ENCODE measurements at regions not wholly inside any gene's neighbourhood (a gene's known extent, or its start where the extent isn't known, plus 50 kb on each side); places are given as distances from the start of the nearest gene placed in this dataset.

DNA sequence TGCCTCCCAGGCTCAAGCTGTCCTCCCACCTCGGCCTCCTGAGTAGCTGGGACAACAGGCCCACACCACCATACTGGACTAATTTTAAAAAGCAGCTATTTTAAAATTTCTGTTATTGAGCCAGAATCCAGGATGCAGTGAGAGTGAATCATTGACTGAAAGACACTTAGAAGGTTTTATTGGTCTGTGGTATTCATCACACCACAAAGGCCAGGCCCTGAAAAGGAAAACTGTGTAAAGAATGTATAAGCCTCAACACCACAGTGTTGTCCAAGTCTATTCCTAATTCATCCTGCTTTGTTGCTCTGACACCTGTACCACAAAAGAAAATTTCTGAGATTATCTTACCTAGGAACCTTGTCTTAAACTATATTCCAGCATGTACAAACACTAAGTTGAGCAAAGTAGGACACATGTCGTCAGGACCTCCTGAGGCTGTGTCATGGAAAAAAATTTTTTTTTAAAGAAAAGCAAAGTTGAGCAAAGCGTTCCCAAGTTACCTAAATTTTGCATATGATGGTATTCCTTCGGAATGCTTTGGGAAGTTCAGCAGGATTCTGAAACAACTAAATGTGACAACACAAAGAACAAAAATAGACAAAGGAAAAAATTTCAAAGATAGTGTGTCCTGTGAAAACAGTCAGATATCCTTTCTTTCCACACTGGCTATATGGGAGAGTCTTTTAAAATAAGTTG, 129.6 kb upstream of the MKLN1 start:
- H3K4me3 ChIP-seq (ENCODE audit: low read depth, low read length): no peak overlapping the region
- no peaks in the 10 kb centered on the region; the same call in 1 of the 2 replicates for H3K9me3 ChIP-seq
- H3K27me3 Mint-ChIP-seq (ENCODE audit: insufficient read depth, unreplicated experiment): peaks cover 3% of the 10 kb centered on the region
- H3K4me1 Mint-ChIP-seq (ENCODE audit: low read depth, unreplicated experiment): no peaks in the 10 kb centered on the region
- no TSS peak for BruUV-seq (replicated peaks)
- H3K4me1 ChIP-seq: no peaks in the 10 kb centered on the region
- POLR2A ChIA-PET: interaction anchor here (0.7 kb wide), 1 partner anchor 350 kb away, joined by 3 read pairs; no protein-coding TSS in a partner anchor
- no peaks in the 10 kb centered on the region for H3K36me3 Mint-ChIP-seq (ENCODE audit: insufficient read depth, unreplicated experiment)
- no peak overlapping the region for H3K4me3 Mint-ChIP-seq (ENCODE audit: unreplicated experiment)
- no peaks in the 10 kb centered on the region for H3K27me3 ChIP-seq (replicated peaks; ENCODE audit: control insufficient read depth, insufficient read depth, low read length)
- no peak for DNase-seq
- CTCF ChIA-PET: no interaction called here
- H3K27ac Mint-ChIP-seq (ENCODE audit: unreplicated experiment): no peak overlapping the region
- no peaks in the 10 kb centered on the region for H3K9me3 Mint-ChIP-seq (ENCODE audit: unreplicated experiment)
- intact Hi-C loops (cut with micrococcal nuclease; ENCODE audit: unreplicated experiment): no loop called here
- TF ChIP-seq, protein P1, sequence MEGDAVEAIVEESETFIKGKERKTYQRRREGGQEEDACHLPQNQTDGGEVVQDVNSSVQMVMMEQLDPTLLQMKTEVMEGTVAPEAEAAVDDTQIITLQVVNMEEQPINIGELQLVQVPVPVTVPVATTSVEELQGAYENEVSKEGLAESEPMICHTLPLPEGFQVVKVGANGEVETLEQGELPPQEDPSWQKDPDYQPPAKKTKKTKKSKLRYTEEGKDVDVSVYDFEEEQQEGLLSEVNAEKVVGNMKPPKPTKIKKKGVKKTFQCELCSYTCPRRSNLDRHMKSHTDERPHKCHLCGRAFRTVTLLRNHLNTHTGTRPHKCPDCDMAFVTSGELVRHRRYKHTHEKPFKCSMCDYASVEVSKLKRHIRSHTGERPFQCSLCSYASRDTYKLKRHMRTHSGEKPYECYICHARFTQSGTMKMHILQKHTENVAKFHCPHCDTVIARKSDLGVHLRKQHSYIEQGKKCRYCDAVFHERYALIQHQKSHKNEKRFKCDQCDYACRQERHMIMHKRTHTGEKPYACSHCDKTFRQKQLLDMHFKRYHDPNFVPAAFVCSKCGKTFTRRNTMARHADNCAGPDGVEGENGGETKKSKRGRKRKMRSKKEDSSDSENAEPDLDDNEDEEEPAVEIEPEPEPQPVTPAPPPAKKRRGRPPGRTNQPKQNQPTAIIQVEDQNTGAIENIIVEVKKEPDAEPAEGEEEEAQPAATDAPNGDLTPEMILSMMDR (IDR thresholded peaks at IDR 0.05; ENCODE audit: insufficient read depth in 1 of 2, low read depth in 1 of 2, low read length in 1 of 2, severe bottlenecking in 1 of 2, unreplicated experiment in 1 of 2): no peak
- no peaks in the 10 kb centered on the region for H3K36me3 ChIP-seq (ENCODE audit: control insufficient read depth, insufficient read depth, low read length)

DNA sequence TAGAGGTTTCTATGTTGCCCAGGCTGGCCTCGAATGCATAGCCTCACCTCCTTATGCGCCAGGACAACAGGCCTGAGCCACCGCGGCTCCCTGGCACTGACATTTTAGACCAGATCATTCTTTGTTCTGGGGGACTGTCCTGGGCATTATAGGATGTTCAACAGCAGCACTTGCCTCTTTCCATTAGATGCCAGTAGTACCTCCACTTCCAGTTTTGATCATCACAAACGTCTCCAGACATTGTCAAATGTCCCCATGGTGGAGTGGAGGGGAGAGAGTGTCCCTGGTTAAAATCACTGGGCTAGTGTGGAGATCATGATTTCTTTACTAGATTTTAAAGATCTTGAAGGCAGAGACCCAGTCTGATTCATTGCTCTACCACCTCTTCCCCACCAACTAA, 125.2 kb upstream of the MKLN1 start:
- intact Hi-C loops (cut with micrococcal nuclease; ENCODE audit: unreplicated experiment): no loop called here
- Mint-ChIP-seq H3K9me3 (ENCODE audit: unreplicated experiment) (no peaks in the 10 kb centered on the region), H3K27ac (ENCODE audit: unreplicated experiment) (no peak overlapping the region), H3K4me1 (ENCODE audit: low read depth, unreplicated experiment) (no peaks in the 10 kb centered on the region), H3K27me3 (ENCODE audit: insufficient read depth, unreplicated experiment) (peaks cover 3% of the 10 kb centered on the region), H3K4me3 (ENCODE audit: unreplicated experiment) (no peak overlapping the region), H3K36me3 (ENCODE audit: insufficient read depth, unreplicated experiment) (no peaks in the 10 kb centered on the region)
- DNase-seq: no peak
- ChIA-PET CTCF (no interaction called here), POLR2A (no interaction called here)
- H3K4me1 ChIP-seq: no peaks in the 10 kb centered on the region
- no peaks in the 10 kb centered on the region for H3K27me3 ChIP-seq (replicated peaks; ENCODE audit: control insufficient read depth, insufficient read depth, low read length)
- no peaks in the 10 kb centered on the region for H3K9me3 ChIP-seq
- H3K4me3 ChIP-seq (ENCODE audit: low read depth, low read length): no peak overlapping the region
- no peaks in the 10 kb centered on the region for H3K36me3 ChIP-seq (ENCODE audit: control insufficient read depth, insufficient read depth, low read length)
- no TSS peak for BruUV-seq (replicated peaks)
- TF ChIP-seq, protein P1 (IDR thresholded peaks at IDR 0.05; ENCODE audit: insufficient read depth in 1 of 2, low read depth in 1 of 2, low read length in 1 of 2, severe bottlenecking in 1 of 2, unreplicated experiment in 1 of 2): no peak

GRCh38 chr7:131203291-131203976, 124.2 kb upstream of the MKLN1 start:
- Histone ChIP-seq H3K4me1 (no peaks in the 10 kb centered on the region), H3K36me3 (ENCODE audit: control insufficient read depth, insufficient read depth, low read length) (no peaks in the 10 kb centered on the region), H3K4me3 (ENCODE audit: low read depth, low read length) (no peak overlapping the region), H3K27me3 (replicated peaks; ENCODE audit: control insufficient read depth, insufficient read depth, low read length) (no peaks in the 10 kb centered on the region), H3K9me3 (no peaks in the 10 kb centered on the region)
- Mint-ChIP-seq H3K4me1 (ENCODE audit: low read depth, unreplicated experiment) (no peaks in the 10 kb centered on the region), H3K9me3 (ENCODE audit: unreplicated experiment) (peaks cover 10% of the 10 kb centered on the region), H3K4me3 (ENCODE audit: unreplicated experiment) (no peak overlapping the region), H3K27ac (ENCODE audit: unreplicated experiment) (no peak overlapping the region), H3K36me3 (ENCODE audit: insufficient read depth, unreplicated experiment) (no peaks in the 10 kb centered on the region), H3K27me3 (ENCODE audit: insufficient read depth, unreplicated experiment) (peaks cover 4% of the 10 kb centered on the region)
- intact Hi-C loops (cut with micrococcal nuclease; ENCODE audit: unreplicated experiment): no loop called here
- DNase-seq: no peak
- no TSS peak for BruUV-seq (replicated peaks)
- TF ChIP-seq, protein P1 (IDR thresholded peaks at IDR 0.05; ENCODE audit: insufficient read depth in 1 of 2, low read depth in 1 of 2, low read length in 1 of 2, severe bottlenecking in 1 of 2, unreplicated experiment in 1 of 2): no peak
- ChIA-PET POLR2A (no interaction called here), CTCF (no interaction called here)
